Activated naive CD4-positive, alpha-beta T cell treated with anti-CD3 and anti-CD28 coated beads, Interleukin-2, amount 10 ng/mL, durations not matched to agents 7 days and 5 days (primary cell): ENCODE measurements at regions not wholly inside any gene's neighbourhood (a gene's known extent, or its start where the extent isn't known, plus 50 kb on each side); places are given as distances from the start of the nearest gene placed in this dataset.
"Not testable (repeated sequence)": the region's sequence is repeated elsewhere in the genome, so short reads cannot be mapped to it uniquely, and the experiment has no call there.

ENCODE experiments used
- CTCF ChIA-PET: fragments of 350-600 bp; sonication (Branson Sonifier 250); formaldehyde crosslinking; loops from one replicate; lab custom pipeline; 2021; ENCODE audit warnings: antibody characterized with exemption; lab: Charles Lee
- DNase-seq: peaks from one replicate; pipeline ENCODE4 v3.0.0-alpha.2; 2020
- H3K27ac Mint-ChIP-seq: one replicate; pipeline ENCODE4 v1.8.0; 2021; ENCODE audit warnings: mild to moderate bottlenecking, moderate library complexity, mixed read lengths
- H3K27me3 Mint-ChIP-seq: one replicate; pipeline ENCODE4 v1.8.0; 2021; ENCODE audit warnings: mild to moderate bottlenecking, mixed read lengths
- H3K36me3 Mint-ChIP-seq: one replicate; pipeline ENCODE4 v1.8.0; 2021; ENCODE audit warnings: mixed read lengths
- H3K4me1 Mint-ChIP-seq: one replicate; pipeline ENCODE4 v1.8.0; 2021; ENCODE audit warnings: mixed read lengths
- H3K4me3 Mint-ChIP-seq: one replicate; pipeline ENCODE4 v1.8.0; 2021; ENCODE audit warnings: mild to moderate bottlenecking, moderate library complexity, mixed read lengths
- H3K9me3 Mint-ChIP-seq: one replicate; pipeline ENCODE4 v1.8.0; 2021; ENCODE audit warnings: mixed read lengths

- Mint-ChIP-seq H3K9me3 (peaks cover 7% of the 10 kb centered on the region), H3K4me3 (no peak overlapping the region), H3K4me1 (no peaks in the 10 kb centered on the region), H3K36me3 (no peaks in the 10 kb centered on the region), H3K27ac (no peak overlapping the region), H3K27me3 (no peaks in the 10 kb centered on the region)
- CTCF ChIA-PET = no interaction called here
- no peak for DNase-seq
These were observed 427.0 kb upstream of the PBX1 start for GRCh38 chr1:164131949-164132348.

- DNase-seq = no peak
- Mint-ChIP-seq H3K4me3 (no peak overlapping the region), H3K27me3 (no peaks in the 10 kb centered on the region), H3K27ac (no peak overlapping the region), H3K9me3 (peaks cover 7% of the 10 kb centered on the region), H3K4me1 (no peaks in the 10 kb centered on the region), H3K36me3 (no peaks in the 10 kb centered on the region)
- CTCF ChIA-PET = no interaction called here
These were observed 421.6 kb upstream of the PBX1 start for GRCh38 chr1:164137273-164137925.

GRCh38 chr1:164141797-164142196 lies 417.2 kb upstream of the PBX1 start:
- CTCF ChIA-PET = no interaction called here
- DNase-seq = no peak
- Mint-ChIP-seq H3K27ac (no peak overlapping the region), H3K4me1 (no peaks in the 10 kb centered on the region), H3K9me3 (peaks cover 6% of the 10 kb centered on the region), H3K4me3 (no peak overlapping the region), H3K36me3 (no peaks in the 10 kb centered on the region), H3K27me3 (no peaks in the 10 kb centered on the region)

- no peak overlapping the region for H3K27ac Mint-ChIP-seq
- no peak for DNase-seq
- peaks cover 8% of the 10 kb centered on the region for H3K9me3 Mint-ChIP-seq
- no peak overlapping the region for H3K4me3 Mint-ChIP-seq
- CTCF ChIA-PET = no interaction called here
- H3K27me3 Mint-ChIP-seq = no peaks in the 10 kb centered on the region
- no peaks in the 10 kb centered on the region for H3K4me1 Mint-ChIP-seq
- H3K36me3 Mint-ChIP-seq = no peaks in the 10 kb centered on the region
These were observed 404.4 kb upstream of the PBX1 start for GRCh38 chr1:164154622-164155021.

GRCh38 chr1:164155347-164155746 lies 403.6 kb upstream of the PBX1 start:
- CTCF ChIA-PET = no interaction called here
- DNase-seq = no peak
- Mint-ChIP-seq H3K27ac (no peak overlapping the region), H3K4me3 (no peak overlapping the region), H3K27me3 (no peaks in the 10 kb centered on the region), H3K36me3 (no peaks in the 10 kb centered on the region), H3K4me1 (no peaks in the 10 kb centered on the region), H3K9me3 (peaks cover 8% of the 10 kb centered on the region)

GRCh38 chr1:164163289-164163849 lies 395.6 kb upstream of the PBX1 start:
- Mint-ChIP-seq H3K9me3 (peaks cover 11% of the 10 kb centered on the region), H3K4me1 (no peaks in the 10 kb centered on the region), H3K36me3 (no peaks in the 10 kb centered on the region), H3K27ac (no peak overlapping the region), H3K27me3 (no peaks in the 10 kb centered on the region), H3K4me3 (no peak overlapping the region)
- CTCF ChIA-PET = no interaction called here
- DNase-seq = no peak

- no peak overlapping the region for H3K4me3 Mint-ChIP-seq
- CTCF ChIA-PET = no interaction called here
- DNase-seq = no peak
- no peaks in the 10 kb centered on the region for H3K27me3 Mint-ChIP-seq
- peaks cover 18% of the 10 kb centered on the region for H3K9me3 Mint-ChIP-seq
- no peak overlapping the region for H3K27ac Mint-ChIP-seq
- no peaks in the 10 kb centered on the region for H3K36me3 Mint-ChIP-seq
- no peaks in the 10 kb centered on the region for H3K4me1 Mint-ChIP-seq
These were observed 393.5 kb upstream of the PBX1 start for GRCh38 chr1:164165466-164165865.

- H3K4me3 Mint-ChIP-seq, CTCF ChIA-PET, H3K27me3 Mint-ChIP-seq, H3K27ac Mint-ChIP-seq, H3K36me3 Mint-ChIP-seq, DNase-seq, H3K4me1 Mint-ChIP-seq: not testable (repeated sequence)
- peaks cover 24% of the 10 kb centered on the region for H3K9me3 Mint-ChIP-seq
These were observed 392.5 kb upstream of the PBX1 start for GRCh38 chr1:164166454-164166853.

- DNase-seq = no peak
- H3K27me3 Mint-ChIP-seq = no peaks in the 10 kb centered on the region
- no peaks in the 10 kb centered on the region for H3K36me3 Mint-ChIP-seq
- no peaks in the 10 kb centered on the region for H3K4me1 Mint-ChIP-seq
- H3K9me3 Mint-ChIP-seq = peaks cover 20% of the 10 kb centered on the region
- H3K4me3 Mint-ChIP-seq = no peak overlapping the region
- CTCF ChIA-PET = no interaction called here
- no peak overlapping the region for H3K27ac Mint-ChIP-seq
These were observed 381.9 kb upstream of the PBX1 start for GRCh38 chr1:164177118-164177517.

GRCh38 chr1:164180824-164181223 lies 378.2 kb upstream of the PBX1 start:
- CTCF ChIA-PET = no interaction called here
- no peak for DNase-seq
- no peak overlapping the region for H3K4me3 Mint-ChIP-seq

GRCh38 chr1:164183854-164184635 lies 374.9 kb upstream of the PBX1 start:
- CTCF ChIA-PET = no interaction called here
- H3K27ac Mint-ChIP-seq = no peak overlapping the region
- no peak overlapping the region for H3K4me3 Mint-ChIP-seq
- H3K27me3 Mint-ChIP-seq = no peaks in the 10 kb centered on the region
- no peaks in the 10 kb centered on the region for H3K36me3 Mint-ChIP-seq
- no peak for DNase-seq
- no peaks in the 10 kb centered on the region for H3K4me1 Mint-ChIP-seq
- peaks cover 14% of the 10 kb centered on the region for H3K9me3 Mint-ChIP-seq

More at GRCh38 chr1:164180824-164181223, 378.2 kb upstream of the PBX1 start:
- H3K27ac Mint-ChIP-seq = no peak overlapping the region
- no peaks in the 10 kb centered on the region for H3K36me3 Mint-ChIP-seq
- peaks cover 15% of the 10 kb centered on the region for H3K9me3 Mint-ChIP-seq
- no peaks in the 10 kb centered on the region for H3K4me1 Mint-ChIP-seq
- H3K27me3 Mint-ChIP-seq = no peaks in the 10 kb centered on the region

GRCh38 chr1:164186881-164187280 lies 372.1 kb upstream of the PBX1 start:
- DNase-seq = no peak

GRCh38 chr1:164188497-164188896 lies 370.5 kb upstream of the PBX1 start:
- Mint-ChIP-seq H3K27ac (no peak overlapping the region), H3K9me3 (peaks cover 13% of the 10 kb centered on the region), H3K36me3 (no peaks in the 10 kb centered on the region), H3K4me3 (no peak overlapping the region), H3K27me3 (no peaks in the 10 kb centered on the region), H3K4me1 (no peaks in the 10 kb centered on the region)
- CTCF ChIA-PET = no interaction called here
- no peak for DNase-seq

More at GRCh38 chr1:164186881-164187280, 372.1 kb upstream of the PBX1 start:
- Mint-ChIP-seq H3K4me3 (no peak overlapping the region), H3K9me3 (peaks cover 13% of the 10 kb centered on the region), H3K4me1 (no peaks in the 10 kb centered on the region), H3K36me3 (no peaks in the 10 kb centered on the region), H3K27me3 (no peaks in the 10 kb centered on the region), H3K27ac (no peak overlapping the region)
- CTCF ChIA-PET = no interaction called here

- no peak overlapping the region for H3K27ac Mint-ChIP-seq
- no peaks in the 10 kb centered on the region for H3K36me3 Mint-ChIP-seq
- no peak for DNase-seq
- no peaks in the 10 kb centered on the region for H3K27me3 Mint-ChIP-seq
- H3K4me1 Mint-ChIP-seq = no peaks in the 10 kb centered on the region
- peaks cover 17% of the 10 kb centered on the region for H3K9me3 Mint-ChIP-seq
- H3K4me3 Mint-ChIP-seq = no peak overlapping the region
- CTCF ChIA-PET = no interaction called here
These were observed 367.8 kb upstream of the PBX1 start for GRCh38 chr1:164191191-164191590.

GRCh38 chr1:164210211-164210739 lies 348.7 kb upstream of the PBX1 start:
- H3K4me1 Mint-ChIP-seq = no peaks in the 10 kb centered on the region
- no peak overlapping the region for H3K27ac Mint-ChIP-seq
- DNase-seq = no peak
- no peaks in the 10 kb centered on the region for H3K36me3 Mint-ChIP-seq
- H3K27me3 Mint-ChIP-seq = no peaks in the 10 kb centered on the region
- H3K9me3 Mint-ChIP-seq = peaks cover 8% of the 10 kb centered on the region
- CTCF ChIA-PET = no interaction called here
- H3K4me3 Mint-ChIP-seq = no peak overlapping the region
